Sigmoid colon (tissue), 4 donors: ENCODE measurements at regions not wholly inside any gene's neighbourhood (a gene's known extent, or its start where the extent isn't known, plus 50 kb on each side); places are given as distances from the start of the nearest gene placed in this dataset.

Experiments used
- CTCF ChIP-seq, 4 experiments: fragments of 450-650 bp in 3 of 4; fragments of 200-600 bp in 1 of 4; IDR thresholded peaks; one replicate each; pipeline ENCODE4 v1.5.1; 2016 to 2019; ENCODE audit warnings: antibody characterized with exemption in 4 of 4, mild to moderate bottlenecking in 3 of 4, moderate library complexity in 2 of 4
- POLR2A ChIP-seq, 2 donors: fragments of 450-650 bp; IDR thresholded peaks; one replicate each; pipeline ENCODE4 v1.6.1; 2016; ENCODE audit warnings: antibody characterized with exemption in 2 of 2, mild to moderate bottlenecking in 2 of 2, moderate library complexity in 2 of 2
- POLR2AphosphoS5 ChIP-seq, 4 donors: sonication (generic); formaldehyde crosslinking; IDR thresholded peaks; one replicate each; pipeline ENCODE4 v1.6.1; 2017; ENCODE audit warnings: antibody characterized with exemption in 4 of 4

GRCh38 chr6:1240766-1241318 lies 71.1 kb upstream of the FOXQ1 start:
- no peak for TF ChIP-seq CTCF (IDR thresholded peaks at IDR 0.05)
- no peak for TF ChIP-seq POLR2AphosphoS5 (IDR thresholded peaks at IDR 0.05)
- TF ChIP-seq POLR2A (IDR thresholded peaks at IDR 0.05): no peak
